H9 (cell line): ENCODE measurements at regions not wholly inside any gene's neighbourhood (a gene's known extent, or its start where the extent isn't known, plus 50 kb on each side); places are given as distances from the start of the nearest gene placed in this dataset.

Experiments used
- DNase-seq: peaks from one replicate; pipeline ENCODE4 v3.0.0-alpha.2; 2017
- H2AFZ ChIP-seq: one replicate; pipeline ENCODE4 v1.6.1; 2013; ENCODE audit warnings: mild to moderate bottlenecking, low read length, control low read depth, moderate library complexity
- H2AK5ac ChIP-seq: 2 replicates; pipeline ENCODE4 v1.6.1; 2013; ENCODE audit warnings: low read length, control low read depth, mixed read lengths; ENCODE audit not compliant: insufficient read length
- H2BK120ac ChIP-seq: one replicate; pipeline ENCODE4 v1.6.1; 2013; ENCODE audit warnings: low read depth, mild to moderate bottlenecking, low read length, control low read depth, inconsistent platforms; ENCODE audit not compliant: poor library complexity, severe bottlenecking
- H2BK12ac ChIP-seq: 2 replicates; pipeline ENCODE4 v1.6.1; 2013; ENCODE audit warnings: low read length, control low read depth, mixed read lengths, low read depth; ENCODE audit not compliant: insufficient read length
- H2BK15ac ChIP-seq: 2 replicates; pipeline ENCODE4 v1.6.1; 2013; ENCODE audit warnings: low read depth, low read length, control low read depth
- H2BK20ac ChIP-seq: one replicate; pipeline ENCODE4 v1.6.1; 2013; ENCODE audit warnings: low read depth, mild to moderate bottlenecking, low read length, control low read depth, inconsistent platforms; ENCODE audit not compliant: poor library complexity, severe bottlenecking
- H2BK5ac ChIP-seq: 2 replicates; pipeline ENCODE4 v1.6.1; 2013; ENCODE audit warnings: low read length, control low read depth, mixed read lengths; ENCODE audit not compliant: insufficient read length
- H3K14ac ChIP-seq: 2 replicates; pipeline ENCODE4 v1.6.1; 2013; ENCODE audit warnings: low read length, control low read depth; ENCODE audit not compliant: insufficient read depth
- H3K18ac ChIP-seq: 2 replicates; pipeline ENCODE4 v1.6.1; 2013; ENCODE audit warnings: low read depth, mild to moderate bottlenecking, mixed read lengths, low read length, control low read depth; ENCODE audit not compliant: insufficient read length
- H3K23ac ChIP-seq: 2 replicates; pipeline ENCODE4 v1.6.1; 2013; ENCODE audit warnings: low read length, control low read depth, mixed read lengths, low read depth; ENCODE audit not compliant: insufficient read length
- H3K23me2 ChIP-seq: 2 replicates; pipeline ENCODE4 v1.6.1; 2013; ENCODE audit warnings: low read depth, mild to moderate bottlenecking, mixed read lengths, low read length, control low read depth; ENCODE audit not compliant: insufficient read length, poor library complexity, severe bottlenecking
- H3K27ac ChIP-seq: 2 replicates; pipeline ENCODE4 v1.5.1; 2013; ENCODE audit warnings: low read length, control low read depth, mixed read lengths, low read depth; ENCODE audit not compliant: insufficient read length
- H3K27me3 ChIP-seq: 2 replicates; pipeline ENCODE4 v1.6.1; 2013; ENCODE audit warnings: low read length, control low read depth, inconsistent platforms; ENCODE audit not compliant: insufficient read depth
- H3K4ac ChIP-seq: 2 replicates; pipeline ENCODE4 v1.6.1; 2013; ENCODE audit warnings: low read depth, mild to moderate bottlenecking, control low read depth, inconsistent platforms, low read length, moderate library complexity
- H3K4me1 ChIP-seq: 2 replicates; pipeline ENCODE4 v1.6.1; 2013; ENCODE audit warnings: low read length, control low read depth, inconsistent platforms; ENCODE audit not compliant: insufficient read depth
- H3K4me2 ChIP-seq: 2 replicates; pipeline ENCODE4 v1.6.1; 2013; ENCODE audit warnings: low read length, control low read depth, mixed read lengths; ENCODE audit not compliant: insufficient read length, insufficient read depth
- H3K56ac ChIP-seq: 2 replicates; pipeline ENCODE4 v1.6.1; 2013; ENCODE audit warnings: low read depth, mild to moderate bottlenecking, mixed read lengths, low read length, control low read depth; ENCODE audit not compliant: insufficient read length
- H3K79me1 ChIP-seq: 2 replicates; pipeline ENCODE4 v1.6.1; 2013; ENCODE audit warnings: low read depth, mild to moderate bottlenecking, moderate library complexity, low read length, control low read depth, inconsistent platforms; ENCODE audit not compliant: insufficient read depth, poor library complexity, severe bottlenecking
- H3K79me2 ChIP-seq: 2 replicates; pipeline ENCODE4 v1.6.1; 2013; ENCODE audit warnings: low read length, control low read depth, inconsistent platforms; ENCODE audit not compliant: insufficient read depth
- H3K9ac ChIP-seq: 2 replicates; pipeline ENCODE4 v1.6.1; 2013; ENCODE audit warnings: low read length, control low read depth, mixed read lengths; ENCODE audit not compliant: insufficient read length; ENCODE audit errors: extremely low read depth
- H3K9me3 ChIP-seq: one replicate; pipeline ENCODE4 v1.6.1; 2013; ENCODE audit warnings: low read depth, low read length, inconsistent platforms; ENCODE audit not compliant: control insufficient read depth
- H3T11ph ChIP-seq: one replicate; pipeline ENCODE4 v1.6.1; 2013; ENCODE audit warnings: mild to moderate bottlenecking, low read length, control low read depth, inconsistent platforms
- H4K20me1 ChIP-seq: one replicate; pipeline ENCODE4 v1.6.1; 2013; ENCODE audit not compliant: control insufficient read depth, insufficient read length, insufficient read depth
- H4K5ac ChIP-seq: 2 replicates; pipeline ENCODE4 v1.6.1; 2013; ENCODE audit warnings: low read depth, mild to moderate bottlenecking, mixed read lengths, low read length, control low read depth; ENCODE audit not compliant: insufficient read length
- H4K8ac ChIP-seq: replicated peaks from 2 replicates; pipeline ENCODE4 v1.6.1; 2013; ENCODE audit warnings: low read length, control low read depth, mixed read lengths, low read depth; ENCODE audit not compliant: insufficient read length
- H4K91ac ChIP-seq: 2 replicates; pipeline ENCODE4 v1.6.1; 2013; ENCODE audit warnings: low read depth, mild to moderate bottlenecking, moderate library complexity, mixed read lengths, low read length, control low read depth; ENCODE audit not compliant: insufficient read length
- H3K27ac Mint-ChIP-seq, 3 experiments: 2 replicates in 2 of 3; 3 replicates in 1 of 3; pipeline ENCODE4 v1.8.0; 2020 to 2021; ENCODE audit warnings: mixed read lengths in 3 of 3, mild to moderate bottlenecking in 1 of 3, moderate library complexity in 1 of 3
- H3K27me3 Mint-ChIP-seq: 2 replicates; pipeline ENCODE4 v1.8.0; 2021; ENCODE audit warnings: low read depth, mild to moderate bottlenecking, moderate library complexity, mixed read lengths
- H3K36me3 Mint-ChIP-seq, 3 experiments: 2 replicates in 2 of 3; 3 replicates in 1 of 3; pipeline ENCODE4 v1.8.0; 2020 to 2021; ENCODE audit warnings: low read depth in 3 of 3, mixed read lengths in 3 of 3; ENCODE audit not compliant: insufficient read depth in 1 of 3
- H3K4me1 Mint-ChIP-seq, 2 experiments: 2 replicates each; pipeline ENCODE4 v1.8.0; 2020; ENCODE audit warnings: mixed read lengths in 2 of 2
- H3K4me3 Mint-ChIP-seq, 2 experiments: 2 replicates in 1 of 2; 3 replicates in 1 of 2; pipeline ENCODE4 v1.8.0; 2020 to 2021; ENCODE audit warnings: mild to moderate bottlenecking in 2 of 2, mixed read lengths in 2 of 2, moderate library complexity in 1 of 2
- H3K9me3 Mint-ChIP-seq, 2 experiments: 2 replicates in 1 of 2; 3 replicates in 1 of 2; pipeline ENCODE4 v1.8.0; 2020; ENCODE audit warnings: mild to moderate bottlenecking in 2 of 2, mixed read lengths in 2 of 2, moderate library complexity in 1 of 2
- WGBS: extraction: QIAGEN DNeasy Blood & Tissue Kit; methylation state at CpG from one replicate; pipeline ENCODE4 v1.1.7; 2013; ENCODE audit warnings: missing lambda C conversion rate, low lambda C conversion rate, mixed read lengths; ENCODE audit not compliant: insufficient read length; ENCODE audit errors: extremely low coverage; 5-methylcytosine and 5-hydroxymethylcytosine counted together
- TF ChIP-seq, protein P1 (sequence below): fragments of 200-600 bp; sonication (generic); conservative IDR thresholded peaks from 3 replicates; pipeline ENCODE4 v1.8.0; 2021; ENCODE audit warnings: antibody characterized with exemption, mild to moderate bottlenecking

GRCh38 chr18:66011916-66012315 is 261.1 kb downstream of the CDH7 start:
- no peaks in the 10 kb centered on the region for H3K9me3 ChIP-seq
- no peak overlapping the region for H4K5ac ChIP-seq
- H2BK5ac ChIP-seq = no peak overlapping the region
- no peak overlapping the region for H2BK15ac ChIP-seq
- no peaks in the 10 kb centered on the region for H3K27me3 Mint-ChIP-seq
- no peak overlapping the region for H3K4me3 Mint-ChIP-seq
- H3K14ac ChIP-seq = no peak overlapping the region
- peaks cover 0 to 1% (median 0%) of the 10 kb centered on the region in 3 experiments; a peak in 2 of 7 replicates for H3K36me3 Mint-ChIP-seq
- H3K4me1 Mint-ChIP-seq = peaks cover 0 to 2% of the 10 kb centered on the region in 2 experiments; a peak in 2 of 4 replicates
- no peak overlapping the region for H2BK120ac ChIP-seq
- no peak overlapping the region for H2AFZ ChIP-seq
- peaks cover 0 to under 1% of the 10 kb centered on the region in 2 experiments; a peak in 2 of 5 replicates for H3K9me3 Mint-ChIP-seq
- no peak overlapping the region for H2BK20ac ChIP-seq
- no peak overlapping the region for H3K18ac ChIP-seq
- DNase-seq = no peak
- H4K91ac ChIP-seq = no peak overlapping the region
- H3K27ac Mint-ChIP-seq = no peak overlapping the region
- no peaks in the 10 kb centered on the region for H4K20me1 ChIP-seq
- no peak overlapping the region for H2AK5ac ChIP-seq
- H3T11ph ChIP-seq = no peak overlapping the region
- H3K23ac ChIP-seq = no peak overlapping the region
- no peak overlapping the region for H3K4me2 ChIP-seq
- no peaks in the 10 kb centered on the region for H3K79me1 ChIP-seq
- no peaks in the 10 kb centered on the region for H3K79me2 ChIP-seq
- no peaks in the 10 kb centered on the region for H3K27me3 ChIP-seq
- no peak overlapping the region for H3K4ac ChIP-seq
- no peaks in the 10 kb centered on the region for H3K23me2 ChIP-seq
- H3K56ac ChIP-seq = no peak overlapping the region
- no CpG with 5 or more reads among the region's 3 CpGs for WGBS
- no peak overlapping the region for H3K9ac ChIP-seq
- H3K27ac ChIP-seq = no peak overlapping the region
- no peak overlapping the region for H4K8ac ChIP-seq
- no peaks in the 10 kb centered on the region for H3K4me1 ChIP-seq
- TF ChIP-seq, protein P1, sequence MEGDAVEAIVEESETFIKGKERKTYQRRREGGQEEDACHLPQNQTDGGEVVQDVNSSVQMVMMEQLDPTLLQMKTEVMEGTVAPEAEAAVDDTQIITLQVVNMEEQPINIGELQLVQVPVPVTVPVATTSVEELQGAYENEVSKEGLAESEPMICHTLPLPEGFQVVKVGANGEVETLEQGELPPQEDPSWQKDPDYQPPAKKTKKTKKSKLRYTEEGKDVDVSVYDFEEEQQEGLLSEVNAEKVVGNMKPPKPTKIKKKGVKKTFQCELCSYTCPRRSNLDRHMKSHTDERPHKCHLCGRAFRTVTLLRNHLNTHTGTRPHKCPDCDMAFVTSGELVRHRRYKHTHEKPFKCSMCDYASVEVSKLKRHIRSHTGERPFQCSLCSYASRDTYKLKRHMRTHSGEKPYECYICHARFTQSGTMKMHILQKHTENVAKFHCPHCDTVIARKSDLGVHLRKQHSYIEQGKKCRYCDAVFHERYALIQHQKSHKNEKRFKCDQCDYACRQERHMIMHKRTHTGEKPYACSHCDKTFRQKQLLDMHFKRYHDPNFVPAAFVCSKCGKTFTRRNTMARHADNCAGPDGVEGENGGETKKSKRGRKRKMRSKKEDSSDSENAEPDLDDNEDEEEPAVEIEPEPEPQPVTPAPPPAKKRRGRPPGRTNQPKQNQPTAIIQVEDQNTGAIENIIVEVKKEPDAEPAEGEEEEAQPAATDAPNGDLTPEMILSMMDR = no peak
- H2BK12ac ChIP-seq = no peak overlapping the region
